H9 (cell line): ENCODE measurements at regions not wholly inside any gene's neighbourhood (a gene's known extent, or its start where the extent isn't known, plus 50 kb on each side); places are given as distances from the start of the nearest gene placed in this dataset.
A peak's percentile ranks its signal among the peaks of the same experiment; 100 is the strongest.

ENCODE experiments used
- DNase-seq: peaks from one replicate; pipeline ENCODE4 v3.0.0-alpha.2; 2017
- H2AFZ ChIP-seq: one replicate; pipeline ENCODE4 v1.6.1; 2013; ENCODE audit warnings: mild to moderate bottlenecking, low read length, control low read depth, moderate library complexity
- H2AK5ac ChIP-seq: 2 replicates; pipeline ENCODE4 v1.6.1; 2013; ENCODE audit warnings: low read length, control low read depth, mixed read lengths; ENCODE audit not compliant: insufficient read length
- H2BK120ac ChIP-seq: one replicate; pipeline ENCODE4 v1.6.1; 2013; ENCODE audit warnings: low read depth, mild to moderate bottlenecking, low read length, control low read depth, inconsistent platforms; ENCODE audit not compliant: poor library complexity, severe bottlenecking
- H2BK12ac ChIP-seq: 2 replicates; pipeline ENCODE4 v1.6.1; 2013; ENCODE audit warnings: low read length, control low read depth, mixed read lengths, low read depth; ENCODE audit not compliant: insufficient read length
- H2BK15ac ChIP-seq: 2 replicates; pipeline ENCODE4 v1.6.1; 2013; ENCODE audit warnings: low read depth, low read length, control low read depth
- H2BK20ac ChIP-seq: one replicate; pipeline ENCODE4 v1.6.1; 2013; ENCODE audit warnings: low read depth, mild to moderate bottlenecking, low read length, control low read depth, inconsistent platforms; ENCODE audit not compliant: poor library complexity, severe bottlenecking
- H2BK5ac ChIP-seq: 2 replicates; pipeline ENCODE4 v1.6.1; 2013; ENCODE audit warnings: low read length, control low read depth, mixed read lengths; ENCODE audit not compliant: insufficient read length
- H3K14ac ChIP-seq: 2 replicates; pipeline ENCODE4 v1.6.1; 2013; ENCODE audit warnings: low read length, control low read depth; ENCODE audit not compliant: insufficient read depth
- H3K18ac ChIP-seq: 2 replicates; pipeline ENCODE4 v1.6.1; 2013; ENCODE audit warnings: low read depth, mild to moderate bottlenecking, mixed read lengths, low read length, control low read depth; ENCODE audit not compliant: insufficient read length
- H3K23ac ChIP-seq: 2 replicates; pipeline ENCODE4 v1.6.1; 2013; ENCODE audit warnings: low read length, control low read depth, mixed read lengths, low read depth; ENCODE audit not compliant: insufficient read length
- H3K23me2 ChIP-seq: 2 replicates; pipeline ENCODE4 v1.6.1; 2013; ENCODE audit warnings: low read depth, mild to moderate bottlenecking, mixed read lengths, low read length, control low read depth; ENCODE audit not compliant: insufficient read length, poor library complexity, severe bottlenecking
- H3K27ac ChIP-seq: 2 replicates; pipeline ENCODE4 v1.5.1; 2013; ENCODE audit warnings: low read length, control low read depth, mixed read lengths, low read depth; ENCODE audit not compliant: insufficient read length
- H3K27me3 ChIP-seq: 2 replicates; pipeline ENCODE4 v1.6.1; 2013; ENCODE audit warnings: low read length, control low read depth, inconsistent platforms; ENCODE audit not compliant: insufficient read depth
- H3K4ac ChIP-seq: 2 replicates; pipeline ENCODE4 v1.6.1; 2013; ENCODE audit warnings: low read depth, mild to moderate bottlenecking, control low read depth, inconsistent platforms, low read length, moderate library complexity
- H3K4me1 ChIP-seq: 2 replicates; pipeline ENCODE4 v1.6.1; 2013; ENCODE audit warnings: low read length, control low read depth, inconsistent platforms; ENCODE audit not compliant: insufficient read depth
- H3K4me2 ChIP-seq: 2 replicates; pipeline ENCODE4 v1.6.1; 2013; ENCODE audit warnings: low read length, control low read depth, mixed read lengths; ENCODE audit not compliant: insufficient read length, insufficient read depth
- H3K56ac ChIP-seq: 2 replicates; pipeline ENCODE4 v1.6.1; 2013; ENCODE audit warnings: low read depth, mild to moderate bottlenecking, mixed read lengths, low read length, control low read depth; ENCODE audit not compliant: insufficient read length
- H3K79me1 ChIP-seq: 2 replicates; pipeline ENCODE4 v1.6.1; 2013; ENCODE audit warnings: low read depth, mild to moderate bottlenecking, moderate library complexity, low read length, control low read depth, inconsistent platforms; ENCODE audit not compliant: insufficient read depth, poor library complexity, severe bottlenecking
- H3K79me2 ChIP-seq: 2 replicates; pipeline ENCODE4 v1.6.1; 2013; ENCODE audit warnings: low read length, control low read depth, inconsistent platforms; ENCODE audit not compliant: insufficient read depth
- H3K9ac ChIP-seq: 2 replicates; pipeline ENCODE4 v1.6.1; 2013; ENCODE audit warnings: low read length, control low read depth, mixed read lengths; ENCODE audit not compliant: insufficient read length; ENCODE audit errors: extremely low read depth
- H3K9me3 ChIP-seq: one replicate; pipeline ENCODE4 v1.6.1; 2013; ENCODE audit warnings: low read depth, low read length, inconsistent platforms; ENCODE audit not compliant: control insufficient read depth
- H3T11ph ChIP-seq: one replicate; pipeline ENCODE4 v1.6.1; 2013; ENCODE audit warnings: mild to moderate bottlenecking, low read length, control low read depth, inconsistent platforms
- H4K20me1 ChIP-seq: one replicate; pipeline ENCODE4 v1.6.1; 2013; ENCODE audit not compliant: control insufficient read depth, insufficient read length, insufficient read depth
- H4K5ac ChIP-seq: 2 replicates; pipeline ENCODE4 v1.6.1; 2013; ENCODE audit warnings: low read depth, mild to moderate bottlenecking, mixed read lengths, low read length, control low read depth; ENCODE audit not compliant: insufficient read length
- H4K8ac ChIP-seq: replicated peaks from 2 replicates; pipeline ENCODE4 v1.6.1; 2013; ENCODE audit warnings: low read length, control low read depth, mixed read lengths, low read depth; ENCODE audit not compliant: insufficient read length
- H4K91ac ChIP-seq: 2 replicates; pipeline ENCODE4 v1.6.1; 2013; ENCODE audit warnings: low read depth, mild to moderate bottlenecking, moderate library complexity, mixed read lengths, low read length, control low read depth; ENCODE audit not compliant: insufficient read length
- H3K27ac Mint-ChIP-seq, 3 experiments: 2 replicates in 2 of 3; 3 replicates in 1 of 3; pipeline ENCODE4 v1.8.0; 2020 to 2021; ENCODE audit warnings: mixed read lengths in 3 of 3, mild to moderate bottlenecking in 1 of 3, moderate library complexity in 1 of 3
- H3K27me3 Mint-ChIP-seq: 2 replicates; pipeline ENCODE4 v1.8.0; 2021; ENCODE audit warnings: low read depth, mild to moderate bottlenecking, moderate library complexity, mixed read lengths
- H3K36me3 Mint-ChIP-seq, 3 experiments: 2 replicates in 2 of 3; 3 replicates in 1 of 3; pipeline ENCODE4 v1.8.0; 2020 to 2021; ENCODE audit warnings: low read depth in 3 of 3, mixed read lengths in 3 of 3; ENCODE audit not compliant: insufficient read depth in 1 of 3
- H3K4me1 Mint-ChIP-seq, 2 experiments: 2 replicates each; pipeline ENCODE4 v1.8.0; 2020; ENCODE audit warnings: mixed read lengths in 2 of 2
- H3K4me3 Mint-ChIP-seq, 2 experiments: 2 replicates in 1 of 2; 3 replicates in 1 of 2; pipeline ENCODE4 v1.8.0; 2020 to 2021; ENCODE audit warnings: mild to moderate bottlenecking in 2 of 2, mixed read lengths in 2 of 2, moderate library complexity in 1 of 2
- H3K9me3 Mint-ChIP-seq, 2 experiments: 2 replicates in 1 of 2; 3 replicates in 1 of 2; pipeline ENCODE4 v1.8.0; 2020; ENCODE audit warnings: mild to moderate bottlenecking in 2 of 2, mixed read lengths in 2 of 2, moderate library complexity in 1 of 2
- CTCF ChIP-seq: fragments of 200-600 bp; sonication (generic); conservative IDR thresholded peaks from 3 replicates; pipeline ENCODE4 v1.8.0; 2021; ENCODE audit warnings: antibody characterized with exemption, mild to moderate bottlenecking
- WGBS: extraction: QIAGEN DNeasy Blood & Tissue Kit; methylation state at CpG from one replicate; pipeline ENCODE4 v1.1.7; 2013; ENCODE audit warnings: missing lambda C conversion rate, low lambda C conversion rate, mixed read lengths; ENCODE audit not compliant: insufficient read length; ENCODE audit errors: extremely low coverage; 5-methylcytosine and 5-hydroxymethylcytosine counted together

DNA sequence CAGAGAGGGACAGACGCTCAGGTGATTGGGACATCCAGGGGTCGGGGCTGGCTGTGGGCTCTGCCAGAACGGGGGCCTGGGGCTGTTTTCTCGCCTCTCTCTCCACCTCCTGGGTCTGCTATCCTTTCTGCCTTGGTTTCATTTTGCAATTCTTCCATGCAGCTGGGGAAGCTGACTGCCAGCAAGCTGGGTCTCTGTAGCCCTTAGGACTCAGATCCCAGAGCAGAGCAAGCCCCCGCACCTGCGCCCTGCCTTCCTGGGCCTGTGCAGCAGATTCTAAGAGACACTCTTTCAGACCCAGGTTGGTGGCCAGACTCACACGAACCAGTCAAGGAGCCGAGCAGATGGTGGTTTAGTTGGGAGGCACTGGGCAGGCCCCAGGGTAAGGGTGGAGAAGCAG, 59.1 kb upstream of the GRPEL1 start:
- Histone ChIP-seq H4K5ac (no peak overlapping the region), H3T11ph (no peak overlapping the region), H3K23ac (no peak overlapping the region), H2BK20ac (no peak overlapping the region), H3K9ac (no peak overlapping the region), H4K20me1 (no peaks in the 10 kb centered on the region), H2BK120ac (no peak overlapping the region), H3K56ac (no peak overlapping the region), H3K79me1 (no peaks in the 10 kb centered on the region), H3K27ac (no peak overlapping the region), H3K9me3 (no peaks in the 10 kb centered on the region), H2BK12ac (no peak overlapping the region), H2AK5ac (no peak overlapping the region), H3K14ac (no peak overlapping the region), H2BK5ac (no peak overlapping the region), H3K4me2 (no peak overlapping the region), H4K8ac (no peak overlapping the region), H3K79me2 (no peaks in the 10 kb centered on the region), H3K4ac (no peak overlapping the region), H2AFZ (no peak overlapping the region), H4K91ac (no peak overlapping the region), H3K18ac (no peak overlapping the region), H2BK15ac (no peak overlapping the region), H3K4me1 (no peaks in the 10 kb centered on the region), H3K27me3 (no peaks in the 10 kb centered on the region), H3K23me2 (no peaks in the 10 kb centered on the region)
- H3K9me3 Mint-ChIP-seq, result no peaks in the 10 kb centered on the region
- no peaks in the 10 kb centered on the region for H3K36me3 Mint-ChIP-seq
- no peak for TF ChIP-seq CTCF
- peaks cover 0 to 9% of the 10 kb centered on the region in 2 experiments; a peak in 2 of 4 replicates for H3K4me1 Mint-ChIP-seq
- no peak for DNase-seq
- no CpG with 5 or more reads among the region's 8 CpGs for WGBS
- peaks cover 6% of the 10 kb centered on the region for H3K27me3 Mint-ChIP-seq
- peak overlapping the region in 1 of 3 experiments; percentile 83; a peak in 1 of 7 replicates for H3K27ac Mint-ChIP-seq
- H3K4me3 Mint-ChIP-seq, result no peak overlapping the region
